ENCODE measurements at regions not wholly inside any gene's neighbourhood (a gene's known extent, or its start where the extent isn't known, plus 50 kb on each side); places are given as distances from the start of the nearest gene placed in this dataset.

DNA sequence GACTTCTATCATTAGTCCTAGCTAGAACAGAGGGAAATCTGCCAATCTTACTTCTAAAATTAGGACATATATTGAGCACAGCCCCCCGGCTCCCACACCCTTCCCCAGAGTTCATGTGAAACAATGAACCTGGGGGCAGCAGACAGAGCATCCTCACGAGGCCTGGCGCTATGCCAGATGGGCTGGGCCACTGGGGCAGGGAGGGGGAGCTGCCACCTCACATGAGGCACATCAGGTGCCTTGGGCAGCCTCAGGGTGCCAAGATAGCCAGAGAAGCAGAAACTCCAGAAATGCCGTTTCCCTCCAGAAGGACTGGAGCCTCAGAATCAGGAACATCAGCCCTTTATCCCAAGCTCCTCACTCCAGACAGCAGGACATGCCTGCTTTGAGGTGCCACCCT lies 92.8 kb upstream of the LANCL2 start:
- no peak for TF ChIP-seq POLR2A (IDR thresholded peaks at IDR 0.05)
- no peak for TF ChIP-seq CTCF (IDR thresholded peaks at IDR 0.05)

Measured in testis (tissue), 2 donors.